Right lung (tissue), 2 donors: ENCODE measurements at regions not wholly inside any gene's neighbourhood (a gene's known extent, or its start where the extent isn't known, plus 50 kb on each side); places are given as distances from the start of the nearest gene placed in this dataset.
"Not testable (repeated sequence)": the region's sequence is repeated elsewhere in the genome, so short reads cannot be mapped to it uniquely, and the experiment has no call there.

Experiments used
- DNase-seq, 2 donors: peaks; one replicate each; pipeline ENCODE4 v3.0.0-alpha.2; 2013

DNA sequence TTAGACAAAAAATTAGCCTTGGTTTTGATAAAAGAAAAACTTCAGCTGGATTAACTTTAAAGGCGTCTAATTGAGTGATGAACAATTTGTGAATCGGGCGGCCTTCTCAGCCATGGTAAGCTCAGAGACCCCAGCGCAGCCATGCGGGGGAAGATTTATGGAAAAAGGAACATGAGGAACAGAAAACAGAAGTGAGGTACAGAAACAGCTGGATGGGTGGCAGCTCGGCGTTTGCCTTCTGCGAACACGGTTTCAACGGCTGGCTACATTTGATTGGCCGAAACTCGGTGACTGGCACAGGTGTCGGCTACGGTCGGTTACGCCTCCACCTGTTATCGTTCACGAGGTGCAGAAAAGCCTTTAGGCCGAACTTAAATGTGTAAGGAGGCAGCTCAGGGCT lies 401.4 kb upstream of the FAT1 start:
- DNase-seq = no peak

DNA sequence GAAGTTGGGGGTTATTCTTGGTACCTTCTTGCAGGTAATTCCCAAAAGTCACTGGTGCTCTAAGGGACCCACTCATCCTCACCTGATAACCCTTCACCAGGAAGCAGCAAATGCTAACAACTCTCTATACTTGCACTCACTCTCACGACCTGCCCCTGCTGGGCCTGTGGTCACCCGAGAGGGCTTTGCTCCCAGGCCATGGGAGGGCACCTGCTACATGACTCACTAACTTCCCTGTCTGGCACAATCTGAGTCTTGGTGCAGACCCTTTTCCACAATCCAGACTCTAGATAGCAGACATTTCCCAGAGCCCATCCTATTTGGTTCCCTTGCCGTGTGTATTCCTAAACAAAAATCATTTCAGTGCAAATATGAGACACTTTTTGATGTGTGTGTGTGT lies 403.8 kb upstream of the FAT1 start:
- no peak for DNase-seq

- DNase-seq = no peak
These were observed 404.6 kb upstream of the FAT1 start for GRCh38 chr4:187128222-187128621.

DNA sequence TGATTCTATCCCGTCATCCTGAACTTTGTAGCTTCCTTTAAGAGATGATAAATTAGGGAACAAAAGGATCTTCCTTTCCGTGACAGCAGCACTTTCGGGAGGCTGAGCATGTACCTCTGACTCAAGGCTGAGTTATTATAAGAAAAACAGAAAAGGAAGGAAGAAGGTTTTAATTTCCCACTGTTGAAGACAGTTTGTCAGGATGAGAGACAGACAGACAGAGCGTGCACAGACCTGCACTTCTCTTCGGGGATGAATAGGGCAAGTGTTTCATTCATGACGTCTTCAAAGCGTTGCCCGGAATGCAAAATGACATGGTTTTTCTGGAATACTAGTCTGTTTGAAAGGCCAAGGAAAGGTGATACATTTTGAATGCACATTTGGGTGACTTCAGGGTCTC lies 405.3 kb upstream of the FAT1 start:
- DNase-seq = no peak

DNA sequence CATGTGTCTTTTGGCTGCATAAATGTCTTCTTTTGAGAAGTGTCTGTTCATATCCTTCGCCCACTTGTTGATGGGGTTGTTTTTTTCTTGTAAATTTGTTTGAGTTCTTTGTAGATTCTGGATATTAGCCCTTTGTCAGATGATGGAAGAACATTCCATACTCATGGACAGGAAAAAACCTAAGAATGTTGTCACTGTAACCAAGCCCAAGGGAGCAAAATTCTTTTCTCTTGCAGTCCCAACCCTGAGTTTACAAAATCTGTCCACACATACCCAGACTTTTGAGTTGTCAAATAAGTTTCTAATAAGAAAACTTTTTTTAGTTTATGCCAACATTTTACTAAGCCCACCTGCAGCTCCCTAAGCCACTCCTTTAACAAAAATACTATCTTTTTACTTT lies 408.2 kb upstream of the FAT1 start:
- DNase-seq = not testable (repeated sequence)

GRCh38 chr4:187135878-187136277 lies 412.2 kb upstream of the FAT1 start:
- no peak for DNase-seq

DNA sequence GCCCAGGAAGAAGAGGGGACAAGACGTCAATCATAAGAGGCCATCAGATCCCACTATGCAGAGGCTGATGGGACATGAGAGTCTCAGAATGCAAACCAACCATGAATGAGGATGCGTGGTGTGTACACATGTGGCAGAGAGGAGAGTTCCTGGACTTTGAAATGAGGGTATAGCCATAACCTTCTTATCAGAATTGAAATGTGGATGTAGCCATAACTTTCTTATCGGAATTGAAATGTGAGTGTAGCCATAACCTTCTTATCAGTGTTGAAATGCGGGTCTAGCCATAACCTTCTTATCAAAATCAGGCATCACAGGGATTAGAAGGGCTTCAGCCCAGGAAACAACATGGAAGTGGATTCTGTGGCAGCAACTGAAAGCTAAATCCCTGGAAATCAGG lies 415.5 kb upstream of the FAT1 start:
- no peak for DNase-seq

GRCh38 chr4:187141101-187141500 lies 417.4 kb upstream of the FAT1 start:
- DNase-seq = no peak

GRCh38 chr4:187149229-187149945 lies 425.7 kb upstream of the FAT1 start:
- DNase-seq = no peak

GRCh38 chr4:187157380-187157958 lies 433.8 kb upstream of the FAT1 start:
- DNase-seq = no peak

DNA sequence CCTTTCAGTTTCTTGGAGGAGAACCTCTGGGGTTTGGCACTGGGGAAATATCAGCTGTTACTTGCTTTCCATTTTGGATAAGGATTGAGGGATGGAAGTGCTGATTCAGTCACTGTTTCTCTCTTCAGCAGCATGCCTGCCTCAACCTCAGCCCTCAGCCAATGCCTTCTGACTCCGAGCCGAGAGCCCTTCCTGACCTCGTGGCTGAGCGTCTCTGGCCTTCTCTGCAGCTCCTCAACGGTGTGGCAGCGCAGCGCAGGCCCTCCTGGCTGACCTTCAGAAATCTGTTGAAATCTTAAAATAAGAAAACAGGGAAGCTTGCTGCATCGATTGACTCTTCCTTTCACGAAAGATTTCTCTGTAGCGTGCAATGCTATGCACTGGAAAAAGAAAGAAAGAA lies 434.3 kb upstream of the FAT1 start:
- no peak for DNase-seq

DNA sequence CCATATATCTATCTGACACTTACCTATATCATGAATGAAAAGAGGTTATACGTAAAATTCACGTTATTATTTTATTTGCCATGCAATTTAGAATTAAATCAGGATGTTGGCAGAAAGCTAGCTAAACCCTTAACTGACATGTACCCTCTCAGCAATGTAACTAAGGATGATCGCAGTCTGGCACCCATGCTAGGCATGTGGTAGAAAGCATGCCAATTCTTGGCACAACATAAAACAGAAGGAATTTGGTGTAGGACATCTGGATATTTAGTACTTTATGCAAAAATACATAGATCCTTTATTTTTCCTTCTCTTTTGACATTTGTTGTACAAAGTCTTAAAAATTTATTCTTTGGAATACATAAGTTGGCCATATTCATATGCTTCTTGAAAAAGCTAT lies 436.8 kb upstream of the FAT1 start:
- DNase-seq = no peak

- no peak for DNase-seq
These were observed 443.3 kb upstream of the FAT1 start for GRCh38 chr4:187166886-187167512.

GRCh38 chr4:187171706-187172339 lies 448.2 kb upstream of the FAT1 start:
- DNase-seq = no peak

DNA sequence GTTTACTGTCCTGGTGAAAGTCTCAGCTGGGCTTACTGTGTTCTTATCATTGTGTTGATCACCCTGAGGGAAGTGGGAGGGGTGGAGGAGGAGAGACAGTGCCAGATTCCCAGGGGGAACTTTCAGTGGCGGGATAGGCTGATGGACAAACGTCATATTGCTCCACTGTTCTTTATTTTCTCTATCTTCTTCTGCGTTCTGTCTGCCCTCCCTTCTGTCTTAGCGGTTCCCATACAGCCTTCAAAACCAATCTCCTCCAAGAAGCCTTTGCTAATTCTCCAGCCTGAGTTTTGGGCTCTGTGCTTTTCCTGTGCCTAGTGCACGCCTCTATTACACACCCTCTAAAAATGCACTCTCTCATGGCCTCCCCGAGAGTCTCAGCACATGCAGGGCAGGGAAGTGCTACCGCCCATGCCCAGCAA lies 448.7 kb upstream of the FAT1 start:
- no peak for DNase-seq

- no peak for DNase-seq
These were observed 451.1 kb upstream of the FAT1 start for GRCh38 chr4:187174749-187175148.

GRCh38 chr4:187175197-187175596 lies 451.5 kb upstream of the FAT1 start:
- DNase-seq = no peak

DNA sequence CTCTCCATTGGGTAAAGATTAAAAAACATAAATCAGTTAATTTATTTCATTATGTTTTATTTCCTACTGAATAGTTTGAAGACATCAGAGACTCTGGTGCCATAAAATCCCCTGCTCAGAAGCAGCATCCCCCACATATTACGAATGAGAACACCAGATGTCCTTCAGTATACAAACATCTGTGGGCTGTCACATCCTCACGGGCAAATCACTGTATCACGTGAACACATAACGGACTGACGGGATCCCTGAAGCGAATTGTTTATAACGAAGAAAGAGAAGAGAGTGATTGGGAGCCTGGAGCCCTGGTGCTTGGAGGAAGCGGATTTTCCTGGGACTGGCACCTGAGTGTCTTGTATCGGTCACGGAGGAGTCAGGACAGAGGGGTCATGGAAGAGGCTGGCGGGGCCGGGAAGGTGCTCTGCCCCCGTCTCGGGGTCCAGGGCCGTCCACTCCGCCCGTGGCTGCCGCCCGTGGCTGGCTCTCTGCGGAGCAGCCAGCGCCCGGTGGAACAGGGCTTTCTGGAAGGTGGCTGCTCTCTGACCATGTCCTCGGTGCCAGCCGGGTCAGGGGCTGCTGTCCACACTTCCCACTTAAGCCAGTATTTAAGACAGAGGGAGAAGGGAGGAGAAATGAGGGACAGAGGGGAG lies 452.7 kb upstream of the FAT1 start:
- peak; percentile 43 to 44 for DNase-seq

- DNase-seq = no peak
These were observed 454.4 kb upstream of the FAT1 start for GRCh38 chr4:187178084-187178483.

- no peak for DNase-seq
These were observed 454.9 kb upstream of the FAT1 start for GRCh38 chr4:187178587-187178986.

GRCh38 chr4:187179086-187180058 lies 455.7 kb upstream of the FAT1 start:
- no peak for DNase-seq
